ENCODE measurements at regions not wholly inside any gene's neighbourhood (a gene's known extent, or its start where the extent isn't known, plus 50 kb on each side); places are given as distances from the start of the nearest gene placed in this dataset.

GRCh38 chr12:94716339-94716738 lies 66.0 kb upstream of the TMCC3 start:
- TF ChIP-seq CTCF (conservative IDR thresholded peaks at IDR 0.05 in 1 of 2, IDR thresholded peaks at IDR 0.05 in 1 of 2; ENCODE audit: extremely low read depth in 1 of 2, insufficient read depth in 1 of 2, low read depth in 1 of 2, low read length in 2 of 2) (no peak), EZH2 (IDR thresholded peaks at IDR 0.05; ENCODE audit: borderline replicate concordance, low read length) (no peak)
